ENCODE measurements at regions not wholly inside any gene's neighbourhood (a gene's known extent, or its start where the extent isn't known, plus 50 kb on each side); places are given as distances from the start of the nearest gene placed in this dataset.

DNA sequence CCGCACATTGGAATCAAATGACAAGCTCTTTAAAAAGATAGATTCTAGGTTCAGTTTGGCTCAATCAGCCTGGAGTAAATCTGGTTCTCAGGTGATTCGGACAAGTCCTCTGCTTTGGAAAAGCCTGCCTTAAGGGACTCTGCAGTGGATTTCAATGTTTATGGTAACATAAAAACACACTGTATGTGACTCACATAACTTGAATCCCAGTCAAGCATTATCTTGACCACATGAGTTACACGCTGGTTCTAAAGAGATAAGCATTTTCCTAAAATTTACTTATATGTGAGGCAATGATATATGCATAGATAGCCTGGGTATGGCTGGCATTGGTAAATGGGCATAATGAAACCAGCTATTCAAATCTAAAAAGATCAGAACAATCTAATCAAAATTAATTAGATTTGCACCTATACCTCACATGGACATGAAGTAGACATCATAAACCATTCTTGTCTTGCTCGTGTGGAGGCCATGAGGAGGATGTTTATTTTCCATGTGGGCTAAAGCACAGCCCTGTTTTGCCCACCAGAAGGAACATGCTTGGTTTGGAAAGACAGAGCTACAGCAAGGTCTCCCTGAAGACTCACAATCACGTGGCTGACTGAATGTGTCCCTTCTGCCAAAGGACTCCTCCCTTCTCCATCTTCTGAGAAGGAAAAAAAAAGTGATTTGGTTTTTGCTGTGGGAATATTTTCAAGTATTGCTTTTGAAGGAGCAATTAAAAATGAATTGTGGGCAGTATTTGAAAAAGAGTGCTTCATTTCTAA lies 351.7 kb downstream of the DIRAS2 start:
- TF ChIP-seq, protein P1, sequence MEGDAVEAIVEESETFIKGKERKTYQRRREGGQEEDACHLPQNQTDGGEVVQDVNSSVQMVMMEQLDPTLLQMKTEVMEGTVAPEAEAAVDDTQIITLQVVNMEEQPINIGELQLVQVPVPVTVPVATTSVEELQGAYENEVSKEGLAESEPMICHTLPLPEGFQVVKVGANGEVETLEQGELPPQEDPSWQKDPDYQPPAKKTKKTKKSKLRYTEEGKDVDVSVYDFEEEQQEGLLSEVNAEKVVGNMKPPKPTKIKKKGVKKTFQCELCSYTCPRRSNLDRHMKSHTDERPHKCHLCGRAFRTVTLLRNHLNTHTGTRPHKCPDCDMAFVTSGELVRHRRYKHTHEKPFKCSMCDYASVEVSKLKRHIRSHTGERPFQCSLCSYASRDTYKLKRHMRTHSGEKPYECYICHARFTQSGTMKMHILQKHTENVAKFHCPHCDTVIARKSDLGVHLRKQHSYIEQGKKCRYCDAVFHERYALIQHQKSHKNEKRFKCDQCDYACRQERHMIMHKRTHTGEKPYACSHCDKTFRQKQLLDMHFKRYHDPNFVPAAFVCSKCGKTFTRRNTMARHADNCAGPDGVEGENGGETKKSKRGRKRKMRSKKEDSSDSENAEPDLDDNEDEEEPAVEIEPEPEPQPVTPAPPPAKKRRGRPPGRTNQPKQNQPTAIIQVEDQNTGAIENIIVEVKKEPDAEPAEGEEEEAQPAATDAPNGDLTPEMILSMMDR (IDR thresholded peaks at IDR 0.05; ENCODE audit: low read depth, low read length): no peak
- TF ChIP-seq, protein P2, sequence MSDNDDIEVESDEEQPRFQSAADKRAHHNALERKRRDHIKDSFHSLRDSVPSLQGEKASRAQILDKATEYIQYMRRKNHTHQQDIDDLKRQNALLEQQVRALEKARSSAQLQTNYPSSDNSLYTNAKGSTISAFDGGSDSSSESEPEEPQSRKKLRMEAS (IDR thresholded peaks at IDR 0.05; ENCODE audit: low read depth, low read length): no peak
- TF ChIP-seq POLR2A (IDR thresholded peaks at IDR 0.05; ENCODE audit: extremely low read depth, insufficient read length) (no peak), MYC (IDR thresholded peaks at IDR 0.05; ENCODE audit: low read depth, low read length) (no peak)
